ENCODE measurements at regions not wholly inside any gene's neighbourhood (a gene's known extent, or its start where the extent isn't known, plus 50 kb on each side); places are given as distances from the start of the nearest gene placed in this dataset.

- TF ChIP-seq CTCF (optimal IDR thresholded peaks at IDR 0.05 in 1 of 3, IDR thresholded peaks at IDR 0.05 in 1 of 3, conservative IDR thresholded peaks at IDR 0.05 in 1 of 3; ENCODE audit: extremely low read depth in 1 of 3, insufficient read depth in 2 of 3, low read length in 3 of 3) = no peak
- no peak for TF ChIP-seq EZH2 (IDR thresholded peaks at IDR 0.05; ENCODE audit: low read length)
These were observed 297.0 kb upstream of the FAT1 start for GRCh38 chr4:187020676-187021075.
